SJSA1 (cell line): ENCODE measurements at regions not wholly inside any gene's neighbourhood (a gene's known extent, or its start where the extent isn't known, plus 50 kb on each side); places are given as distances from the start of the nearest gene placed in this dataset.

Source experiments
- DNase-seq, 2 experiments: peaks; one replicate each; pipeline ENCODE4 v3.0.0-alpha.2; 2015 to 2020; ENCODE audit warnings: low spot score in 2 of 2, low read depth in 1 of 2
- H3K27ac ChIP-seq: fragments of 250-450 bp; sonication (Bioruptor Pico); 2 replicates; pipeline ENCODE4 v1.5.1; 2020; ENCODE audit warnings: mild to moderate bottlenecking, moderate library complexity
- H3K27me3 ChIP-seq: fragments of 250-450 bp; sonication (Bioruptor Pico); replicated peaks from 2 replicates; pipeline ENCODE4 v1.5.1; 2020; ENCODE audit warnings: mild to moderate bottlenecking, moderate library complexity
- H3K36me3 ChIP-seq: fragments of 250-450 bp; sonication (Bioruptor Pico); 2 replicates; pipeline ENCODE4 v1.5.1; 2020; ENCODE audit warnings: mild to moderate bottlenecking
- H3K4me1 ChIP-seq: fragments of 250-450 bp; sonication (Bioruptor Pico); replicated peaks from 2 replicates; pipeline ENCODE4 v1.6.1; 2021; ENCODE audit warnings: mild to moderate bottlenecking
- H3K4me3 ChIP-seq: fragments of 250-450 bp; sonication (Bioruptor Pico); 2 replicates; pipeline ENCODE4 v1.5.1; 2020; ENCODE audit warnings: mild to moderate bottlenecking
- H3K9me3 ChIP-seq: fragments of 250-450 bp; sonication (Bioruptor Pico); replicated peaks from 2 replicates; pipeline ENCODE4 v1.5.1; 2020; ENCODE audit warnings: mild to moderate bottlenecking

GRCh38 chr5:167472566-167473108 is 818.8 kb upstream of the WWC1 start:
- DNase-seq: no peak
- Histone ChIP-seq H3K36me3 (no peaks in the 10 kb centered on the region), H3K4me1 (no peaks in the 10 kb centered on the region), H3K4me3 (no peak overlapping the region), H3K27ac (no peak overlapping the region), H3K9me3 (no peaks in the 10 kb centered on the region), H3K27me3 (no peaks in the 10 kb centered on the region; the same call in 1 of the 2 replicates)

- Histone ChIP-seq H3K9me3 (no peaks in the 10 kb centered on the region), H3K36me3 (no peaks in the 10 kb centered on the region), H3K4me3 (no peak overlapping the region), H3K27me3 (no peaks in the 10 kb centered on the region), H3K4me1 (no peaks in the 10 kb centered on the region), H3K27ac (no peak overlapping the region)
- DNase-seq: no peak
These were observed 813.3 kb upstream of the WWC1 start for GRCh38 chr5:167478188-167478587.

GRCh38 chr5:167479779-167480178 is 811.7 kb upstream of the WWC1 start:
- Histone ChIP-seq H3K4me1 (no peaks in the 10 kb centered on the region), H3K36me3 (no peaks in the 10 kb centered on the region), H3K27ac (no peak overlapping the region), H3K27me3 (no peaks in the 10 kb centered on the region), H3K9me3 (no peaks in the 10 kb centered on the region), H3K4me3 (no peak overlapping the region)
- no peak for DNase-seq

GRCh38 chr5:167481345-167481744 is 810.1 kb upstream of the WWC1 start:
- H3K27me3 ChIP-seq: no peaks in the 10 kb centered on the region
- H3K36me3 ChIP-seq: no peaks in the 10 kb centered on the region
- no peak overlapping the region for H3K4me3 ChIP-seq
- peaks cover 3% of the 10 kb centered on the region; the same call in 1 of the 2 replicates for H3K4me1 ChIP-seq
- no peak for DNase-seq
- H3K27ac ChIP-seq: no peak overlapping the region
- no peaks in the 10 kb centered on the region for H3K9me3 ChIP-seq

- no peak overlapping the region for H3K4me3 ChIP-seq
- H3K4me1 ChIP-seq: peaks cover 3% of the 10 kb centered on the region; the same call in 1 of the 2 replicates
- H3K27ac ChIP-seq: no peak overlapping the region
- no peaks in the 10 kb centered on the region for H3K9me3 ChIP-seq
- H3K36me3 ChIP-seq: no peaks in the 10 kb centered on the region
- no peak for DNase-seq
- H3K27me3 ChIP-seq: no peaks in the 10 kb centered on the region
These were observed 808.9 kb upstream of the WWC1 start for GRCh38 chr5:167482555-167482954.

- H3K4me3 ChIP-seq: no peak overlapping the region
- no peaks in the 10 kb centered on the region for H3K27me3 ChIP-seq
- no peak overlapping the region for H3K27ac ChIP-seq
- H3K4me1 ChIP-seq: peaks cover 3% of the 10 kb centered on the region; the same call in 1 of the 2 replicates
- H3K36me3 ChIP-seq: no peaks in the 10 kb centered on the region
- DNase-seq: no peak
- no peaks in the 10 kb centered on the region for H3K9me3 ChIP-seq
These were observed 806.2 kb upstream of the WWC1 start for GRCh38 chr5:167485061-167485774.

GRCh38 chr5:167488371-167488770 is 803.1 kb upstream of the WWC1 start:
- H3K36me3 ChIP-seq: no peaks in the 10 kb centered on the region
- no peaks in the 10 kb centered on the region for H3K9me3 ChIP-seq
- no peaks in the 10 kb centered on the region for H3K27me3 ChIP-seq
- DNase-seq: no peak
- H3K4me1 ChIP-seq: peaks cover 3% of the 10 kb centered on the region; the same call in 1 of the 2 replicates
- H3K4me3 ChIP-seq: no peak overlapping the region
- H3K27ac ChIP-seq: no peak overlapping the region

GRCh38 chr5:167489202-167489601 is 802.2 kb upstream of the WWC1 start:
- H3K27me3 ChIP-seq: no peaks in the 10 kb centered on the region
- H3K4me3 ChIP-seq: no peak overlapping the region
- H3K27ac ChIP-seq: no peak overlapping the region
- no peaks in the 10 kb centered on the region for H3K36me3 ChIP-seq
- DNase-seq: no peak
- H3K4me1 ChIP-seq: peaks cover 3% of the 10 kb centered on the region; the same call in 1 of the 2 replicates
- no peaks in the 10 kb centered on the region for H3K9me3 ChIP-seq

GRCh38 chr5:167503926-167504720 is 787.3 kb upstream of the WWC1 start:
- Histone ChIP-seq H3K9me3 (no peaks in the 10 kb centered on the region), H3K4me1 (no peaks in the 10 kb centered on the region), H3K27ac (no peak overlapping the region), H3K36me3 (no peaks in the 10 kb centered on the region), H3K27me3 (peaks cover 15% of the 10 kb centered on the region), H3K4me3 (no peak overlapping the region)
- DNase-seq: no peak

GRCh38 chr5:167507463-167508233 is 783.8 kb upstream of the WWC1 start:
- DNase-seq: no peak
- Histone ChIP-seq H3K27me3 (peaks cover 20% of the 10 kb centered on the region), H3K9me3 (no peaks in the 10 kb centered on the region), H3K27ac (no peak overlapping the region), H3K36me3 (no peaks in the 10 kb centered on the region), H3K4me3 (no peak overlapping the region), H3K4me1 (no peaks in the 10 kb centered on the region)

GRCh38 chr5:167509076-167509475 is 782.4 kb upstream of the WWC1 start:
- no peak overlapping the region for H3K27ac ChIP-seq
- H3K36me3 ChIP-seq: no peaks in the 10 kb centered on the region
- H3K9me3 ChIP-seq: no peaks in the 10 kb centered on the region
- H3K4me1 ChIP-seq: no peaks in the 10 kb centered on the region
- DNase-seq: no peak
- peaks cover 17% of the 10 kb centered on the region for H3K27me3 ChIP-seq
- no peak overlapping the region for H3K4me3 ChIP-seq

GRCh38 chr5:167511276-167511675 is 780.2 kb upstream of the WWC1 start:
- no peak for DNase-seq
- peaks cover 17% of the 10 kb centered on the region for H3K27me3 ChIP-seq
- H3K4me1 ChIP-seq: no peaks in the 10 kb centered on the region
- H3K4me3 ChIP-seq: no peak overlapping the region
- H3K27ac ChIP-seq: no peak overlapping the region
- H3K9me3 ChIP-seq: no peaks in the 10 kb centered on the region
- no peaks in the 10 kb centered on the region for H3K36me3 ChIP-seq

GRCh38 chr5:167512111-167512510 is 779.3 kb upstream of the WWC1 start:
- Histone ChIP-seq H3K27me3 (peaks cover 17% of the 10 kb centered on the region), H3K9me3 (no peaks in the 10 kb centered on the region), H3K36me3 (no peaks in the 10 kb centered on the region), H3K4me3 (no peak overlapping the region), H3K27ac (no peak overlapping the region), H3K4me1 (no peaks in the 10 kb centered on the region)
- DNase-seq: no peak
